OCI-LY1 (cell line): ENCODE measurements at regions not wholly inside any gene's neighbourhood (a gene's known extent, or its start where the extent isn't known, plus 50 kb on each side); places are given as distances from the start of the nearest gene placed in this dataset.

Experiments
- H2AFZ ChIP-seq: fragments of 200-600 bp; sonication (generic), shearing (Covaris generic); 2 replicates; pipeline ENCODE4 v1.6.0; 2014; ENCODE audit warnings: antibody characterized with exemption, mild to moderate bottlenecking, low read length
- H3F3A ChIP-seq: fragments of 200-600 bp; sonication (generic), shearing (Covaris generic); 2 replicates; pipeline ENCODE4 v1.6.0; 2014; ENCODE audit warnings: mild to moderate bottlenecking, antibody characterized with exemption, low read length, moderate library complexity; ENCODE audit not compliant: insufficient read depth
- H3K27ac ChIP-seq: fragments of 200-600 bp; sonication (generic); 2 replicates; pipeline ENCODE4 v1.5.1; 2014; ENCODE audit warnings: low read length, mixed run types, mild to moderate bottlenecking, low read depth; ENCODE audit not compliant: poor library complexity, severe bottlenecking
- H3K27me3 ChIP-seq: fragments of 200-600 bp; sonication (generic); 2 replicates; pipeline ENCODE4 v1.6.0; 2014; ENCODE audit warnings: antibody characterized with exemption, mild to moderate bottlenecking, low read length, moderate library complexity; ENCODE audit not compliant: insufficient read depth
- H3K36me3 ChIP-seq: fragments of 200-600 bp; sonication (generic); 2 replicates; pipeline ENCODE4 v1.6.1; 2014; ENCODE audit warnings: mild to moderate bottlenecking, antibody characterized with exemption, low read length, moderate library complexity, mixed read lengths; ENCODE audit not compliant: insufficient read depth
- H3K4me1 ChIP-seq: fragments of 200-600 bp; sonication (generic); 2 replicates; pipeline ENCODE4 v1.5.1; 2014; ENCODE audit warnings: mild to moderate bottlenecking, low read length, moderate library complexity; ENCODE audit not compliant: insufficient read depth, severe bottlenecking
- H3K4me2 ChIP-seq: fragments of 200-600 bp; sonication (generic), shearing (Covaris generic); 2 replicates; pipeline ENCODE4 v1.6.1; 2014; ENCODE audit warnings: low read length
- H3K4me3 ChIP-seq: fragments of 200-600 bp; sonication (generic); 2 replicates; pipeline ENCODE4 v1.5.1; 2014; ENCODE audit warnings: low read length, low read depth, mild to moderate bottlenecking, mixed read lengths; ENCODE audit not compliant: poor library complexity, severe bottlenecking
- H3K79me2 ChIP-seq: fragments of 200-600 bp; shearing (Covaris generic); 2 replicates; pipeline ENCODE4 v1.6.1; 2016; ENCODE audit warnings: mixed run types, low read length, mixed read lengths; ENCODE audit not compliant: insufficient read depth
- H3K9ac ChIP-seq: fragments of 200-600 bp; sonication (generic), shearing (Covaris generic); 2 replicates; pipeline ENCODE4 v1.6.1; 2014; ENCODE audit warnings: mild to moderate bottlenecking, low read length, mixed read lengths
- H3K9me2 ChIP-seq: fragments of 200-600 bp; sonication (generic), shearing (Covaris generic); 2 replicates; pipeline ENCODE4 v1.6.1; 2014; ENCODE audit warnings: low read depth, mild to moderate bottlenecking, low read length, mixed read lengths
- H3K9me3 ChIP-seq: fragments of 200-600 bp; shearing (Covaris generic); 2 replicates; pipeline ENCODE4 v1.6.1; 2014; ENCODE audit warnings: low read length, mixed read lengths
- H4K20me1 ChIP-seq: fragments of 200-600 bp; sonication (generic), shearing (Covaris generic); 2 replicates; pipeline ENCODE4 v1.6.0; 2016; ENCODE audit warnings: mild to moderate bottlenecking, low read length; ENCODE audit not compliant: insufficient read depth
- EZH2 ChIP-seq: fragments of 200-600 bp; sonication (generic), shearing (Covaris generic); IDR thresholded peaks from 2 replicates; pipeline ENCODE4 v1.8.0; 2017; ENCODE audit warnings: borderline replicate concordance, mixed run types, mild to moderate bottlenecking, antibody characterized with exemption, low read length, moderate library complexity, mixed read lengths
- TF ChIP-seq, protein P1 (sequence below): fragments of 200-600 bp; sonication (generic), shearing (Covaris generic); IDR thresholded peaks from 2 replicates; pipeline ENCODE4 v1.5.1; 2017; ENCODE audit warnings: mild to moderate bottlenecking, antibody characterized with exemption, low read length, moderate library complexity, mixed read lengths

DNA sequence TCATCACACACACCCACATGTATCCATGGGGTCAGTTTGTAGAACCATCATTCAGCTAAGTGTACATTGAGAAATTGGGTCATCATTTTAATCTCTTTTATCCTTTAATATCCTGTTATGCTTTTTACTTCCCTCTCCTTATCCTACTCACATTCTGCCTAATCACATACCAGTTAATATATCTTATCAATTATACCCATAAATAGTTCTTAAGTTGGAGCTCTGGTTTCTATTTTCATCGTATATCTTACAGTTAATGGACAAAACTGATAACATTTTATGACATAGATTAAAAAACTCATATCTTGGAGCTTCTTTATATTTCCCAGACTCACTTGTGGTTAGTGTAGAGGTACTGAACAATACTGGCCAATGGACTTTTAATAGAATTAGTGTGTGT lies 729.5 kb upstream of the LCORL start:
- no peaks in the 10 kb centered on the region for H4K20me1 ChIP-seq
- no peaks in the 10 kb centered on the region for H3K4me1 ChIP-seq
- H3K9ac ChIP-seq = no peak overlapping the region
- no peaks in the 10 kb centered on the region for H3K9me3 ChIP-seq
- H3K79me2 ChIP-seq = no peaks in the 10 kb centered on the region
- no peaks in the 10 kb centered on the region for H3K27me3 ChIP-seq
- H3F3A ChIP-seq = no peaks in the 10 kb centered on the region
- H3K4me3 ChIP-seq = no peak overlapping the region
- no peaks in the 10 kb centered on the region for H3K36me3 ChIP-seq
- H3K9me2 ChIP-seq = no peaks in the 10 kb centered on the region
- H2AFZ ChIP-seq = no peak overlapping the region
- no peak overlapping the region for H3K27ac ChIP-seq
- TF ChIP-seq, protein P1, sequence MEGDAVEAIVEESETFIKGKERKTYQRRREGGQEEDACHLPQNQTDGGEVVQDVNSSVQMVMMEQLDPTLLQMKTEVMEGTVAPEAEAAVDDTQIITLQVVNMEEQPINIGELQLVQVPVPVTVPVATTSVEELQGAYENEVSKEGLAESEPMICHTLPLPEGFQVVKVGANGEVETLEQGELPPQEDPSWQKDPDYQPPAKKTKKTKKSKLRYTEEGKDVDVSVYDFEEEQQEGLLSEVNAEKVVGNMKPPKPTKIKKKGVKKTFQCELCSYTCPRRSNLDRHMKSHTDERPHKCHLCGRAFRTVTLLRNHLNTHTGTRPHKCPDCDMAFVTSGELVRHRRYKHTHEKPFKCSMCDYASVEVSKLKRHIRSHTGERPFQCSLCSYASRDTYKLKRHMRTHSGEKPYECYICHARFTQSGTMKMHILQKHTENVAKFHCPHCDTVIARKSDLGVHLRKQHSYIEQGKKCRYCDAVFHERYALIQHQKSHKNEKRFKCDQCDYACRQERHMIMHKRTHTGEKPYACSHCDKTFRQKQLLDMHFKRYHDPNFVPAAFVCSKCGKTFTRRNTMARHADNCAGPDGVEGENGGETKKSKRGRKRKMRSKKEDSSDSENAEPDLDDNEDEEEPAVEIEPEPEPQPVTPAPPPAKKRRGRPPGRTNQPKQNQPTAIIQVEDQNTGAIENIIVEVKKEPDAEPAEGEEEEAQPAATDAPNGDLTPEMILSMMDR = no peak
- TF ChIP-seq EZH2 = no peak
- H3K4me2 ChIP-seq = no peak overlapping the region

DNA sequence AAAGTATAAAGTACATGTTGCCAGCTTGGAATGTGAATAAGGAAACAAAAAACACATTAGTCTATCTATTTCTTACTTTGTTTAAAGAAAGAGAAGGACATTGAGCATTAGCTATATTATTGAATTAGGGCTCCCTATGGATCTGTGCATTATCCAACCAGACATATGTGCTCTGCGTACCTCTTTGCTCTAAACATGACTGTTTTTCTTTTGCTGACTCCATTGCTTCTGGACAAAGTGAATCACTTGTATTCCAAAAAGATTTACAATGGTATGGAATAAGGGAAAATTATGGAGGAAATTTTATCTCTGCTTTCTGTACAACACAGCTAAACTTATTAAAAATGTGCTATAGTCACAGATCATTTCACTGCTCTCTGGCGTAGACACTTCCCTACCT lies 727.8 kb upstream of the LCORL start:
- TF ChIP-seq, protein P1 = no peak
- TF ChIP-seq EZH2 = no peak
- no peaks in the 10 kb centered on the region for H3K27me3 ChIP-seq
- no peaks in the 10 kb centered on the region for H3F3A ChIP-seq
- no peak overlapping the region for H3K4me3 ChIP-seq
- no peak overlapping the region for H3K4me2 ChIP-seq
- H3K9me2 ChIP-seq = no peaks in the 10 kb centered on the region
- H3K27ac ChIP-seq = no peak overlapping the region
- H3K9me3 ChIP-seq = no peaks in the 10 kb centered on the region
- no peaks in the 10 kb centered on the region for H3K36me3 ChIP-seq
- no peaks in the 10 kb centered on the region for H4K20me1 ChIP-seq
- no peaks in the 10 kb centered on the region for H3K4me1 ChIP-seq
- H3K9ac ChIP-seq = no peak overlapping the region
- no peaks in the 10 kb centered on the region for H3K79me2 ChIP-seq
- H2AFZ ChIP-seq = no peak overlapping the region

DNA sequence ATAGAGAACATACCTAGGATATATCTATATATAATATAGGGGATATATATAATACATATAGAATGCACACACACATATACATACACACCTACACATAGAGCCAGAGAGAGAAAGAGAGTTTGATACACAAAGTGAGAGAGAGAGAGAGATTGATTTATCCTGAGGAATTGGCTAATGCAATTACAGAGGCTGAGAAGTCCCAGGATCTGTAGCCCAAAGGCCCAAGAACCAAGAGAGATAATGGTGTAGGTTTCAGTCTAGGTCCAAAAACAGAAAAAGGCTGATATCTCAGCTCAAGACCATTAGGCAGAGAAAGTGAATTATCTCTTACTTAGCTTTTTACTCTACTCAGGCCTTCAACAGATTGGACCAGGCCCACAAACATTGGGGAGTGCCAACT lies 715.0 kb upstream of the LCORL start:
- Histone ChIP-seq H3F3A (no peaks in the 10 kb centered on the region), H3K4me2 (no peak overlapping the region), H4K20me1 (no peaks in the 10 kb centered on the region), H3K9ac (no peak overlapping the region), H3K4me1 (no peaks in the 10 kb centered on the region), H3K27ac (no peak overlapping the region), H3K27me3 (no peaks in the 10 kb centered on the region), H3K36me3 (no peaks in the 10 kb centered on the region), H3K79me2 (no peaks in the 10 kb centered on the region), H3K9me3 (no peaks in the 10 kb centered on the region), H3K4me3 (no peak overlapping the region), H3K9me2 (no peaks in the 10 kb centered on the region), H2AFZ (no peak overlapping the region)
- TF ChIP-seq, protein P1 = no peak
- TF ChIP-seq EZH2 = no peak
